Mesodermal cell (in vitro differentiated cells): ENCODE measurements at regions not wholly inside any gene's neighbourhood (a gene's known extent, or its start where the extent isn't known, plus 50 kb on each side); places are given as distances from the start of the nearest gene placed in this dataset.
A peak's percentile ranks its signal among the peaks of the same experiment; 100 is the strongest.

Experiments used
- H3K27ac ChIP-seq: 2 replicates; pipeline ENCODE4 v1.7.0; 2013; ENCODE audit warnings: mild to moderate bottlenecking, low read depth, low read length, moderate library complexity; ENCODE audit not compliant: severe bottlenecking
- H3K36me3 ChIP-seq: 2 replicates; pipeline ENCODE4 v1.7.1; 2013; ENCODE audit warnings: mild to moderate bottlenecking, low read length, moderate library complexity; ENCODE audit not compliant: control insufficient read depth, insufficient read depth
- H3K4me1 ChIP-seq: one replicate; pipeline ENCODE4 v1.7.1; 2013; ENCODE audit warnings: mild to moderate bottlenecking, low read length; ENCODE audit not compliant: insufficient read depth, control insufficient read depth, poor library complexity, severe bottlenecking
- H3K4me3 ChIP-seq: 2 replicates; pipeline ENCODE4 v1.7.0; 2013; ENCODE audit warnings: low read length, control low read depth, mild to moderate bottlenecking; ENCODE audit not compliant: insufficient read depth, poor library complexity, severe bottlenecking; ENCODE audit errors: extremely low read depth
- H3K9me3 ChIP-seq: 2 replicates; pipeline ENCODE4 v1.7.1; 2013; ENCODE audit warnings: mild to moderate bottlenecking, low read length, moderate library complexity; ENCODE audit not compliant: control insufficient read depth
- WGBS, 2 experiments: methylation state at CpG; one replicate each; pipeline ENCODE4 v1.1.5; 2013; ENCODE audit warnings: missing lambda C conversion rate in 2 of 2; ENCODE audit not compliant: insufficient coverage in 2 of 2; 5-methylcytosine and 5-hydroxymethylcytosine counted together

GRCh38 chr1:147080006-147080661 is 92.1 kb downstream of the PRKAB2 start:
- WGBS, 2 experiments = 16 to 24% methylated on average over 30 to 32 of the region's 35 CpGs
- peak overlapping the region; percentile 24 for H3K4me3 ChIP-seq
- H3K9me3 ChIP-seq = peaks cover 9% of the 10 kb centered on the region
- no peaks in the 10 kb centered on the region for H3K36me3 ChIP-seq
- no peak overlapping the region for H3K27ac ChIP-seq
- H3K4me1 ChIP-seq = peaks cover 19% of the 10 kb centered on the region

GRCh38 chr1:147079400-147080005 is 92.8 kb downstream of the PRKAB2 start:
- peaks cover 19% of the 10 kb centered on the region for H3K4me1 ChIP-seq
- no peak overlapping the region for H3K27ac ChIP-seq
- H3K9me3 ChIP-seq = peaks cover 9% of the 10 kb centered on the region
- peak overlapping the region; percentile 24 for H3K4me3 ChIP-seq
- H3K36me3 ChIP-seq = no peaks in the 10 kb centered on the region
- 11 to 18% methylated on average over 27 to 37 of the region's 45 CpGs for WGBS, 2 experiments

- Histone ChIP-seq H3K4me1 (peaks cover 18% of the 10 kb centered on the region), H3K9me3 (peaks cover 9% of the 10 kb centered on the region), H3K27ac (no peak overlapping the region), H3K4me3 (no peak overlapping the region), H3K36me3 (no peaks in the 10 kb centered on the region)
- 13 to 23% methylated on average over 47 to 52 of the region's 52 CpGs for WGBS, 2 experiments
These were observed 93.5 kb downstream of the PRKAB2 start for GRCh38 chr1:147078606-147079399.

GRCh38 chr1:147077936-147078605 is 94.2 kb downstream of the PRKAB2 start:
- Histone ChIP-seq H3K27ac (no peak overlapping the region), H3K9me3 (peaks cover 9% of the 10 kb centered on the region), H3K4me3 (no peak overlapping the region), H3K4me1 (peaks cover 16% of the 10 kb centered on the region), H3K36me3 (no peaks in the 10 kb centered on the region)
- 37 to 41% methylated on average over 31 to 36 of the region's 37 CpGs for WGBS, 2 experiments

- H3K4me3 ChIP-seq = no peak overlapping the region
- WGBS, 2 experiments = 78 to 83% methylated on average over 15 to 19 of the region's 20 CpGs
- no peaks in the 10 kb centered on the region for H3K36me3 ChIP-seq
- H3K27ac ChIP-seq = no peak overlapping the region
- H3K9me3 ChIP-seq = peaks cover 9% of the 10 kb centered on the region
- peaks cover 16% of the 10 kb centered on the region for H3K4me1 ChIP-seq
These were observed 94.7 kb downstream of the PRKAB2 start for GRCh38 chr1:147077523-147077922.

- H3K27ac ChIP-seq = no peak overlapping the region
- peaks cover 9% of the 10 kb centered on the region for H3K9me3 ChIP-seq
- peaks cover 16% of the 10 kb centered on the region for H3K4me1 ChIP-seq
- H3K36me3 ChIP-seq = no peaks in the 10 kb centered on the region
- H3K4me3 ChIP-seq = no peak overlapping the region
- WGBS, 2 experiments = 93 to 94% methylated on average over 14 to 19 of the region's 28 CpGs
These were observed 95.2 kb downstream of the PRKAB2 start for GRCh38 chr1:147077081-147077480.

GRCh38 chr1:147076442-147076841 is 95.8 kb downstream of the PRKAB2 start:
- peaks cover 9% of the 10 kb centered on the region for H3K9me3 ChIP-seq
- H3K4me3 ChIP-seq = no peak overlapping the region
- WGBS, 2 experiments = 91 to 93% methylated on average over 4 to 5 of the region's 7 CpGs
- H3K27ac ChIP-seq = no peak overlapping the region
- H3K4me1 ChIP-seq = peaks cover 16% of the 10 kb centered on the region
- no peaks in the 10 kb centered on the region for H3K36me3 ChIP-seq

GRCh38 chr1:147072482-147073432 is 99.5 kb downstream of the PRKAB2 start:
- WGBS, 2 experiments = 23 to 26% methylated on average over 44 to 45 of the region's 58 CpGs
- peak overlapping the region; percentile 24 for H3K4me3 ChIP-seq
- H3K27ac ChIP-seq = no peak overlapping the region

GRCh38 chr1:147071142-147071541 is 101.1 kb downstream of the PRKAB2 start:
- Histone ChIP-seq H3K4me3 (no peak overlapping the region), H3K4me1 (no peaks in the 10 kb centered on the region), H3K27ac (no peak overlapping the region), H3K9me3 (no peaks in the 10 kb centered on the region), H3K36me3 (no peaks in the 10 kb centered on the region)
- 79 to 100% methylated on average over 1 of the region's 1 CpG for WGBS, 2 experiments

More at GRCh38 chr1:147072482-147073432, 99.5 kb downstream of the PRKAB2 start:
- Histone ChIP-seq H3K4me1 (no peaks in the 10 kb centered on the region), H3K9me3 (peaks cover 9% of the 10 kb centered on the region), H3K36me3 (no peaks in the 10 kb centered on the region)

- Histone ChIP-seq H3K9me3 (no peaks in the 10 kb centered on the region), H3K4me3 (no peak overlapping the region), H3K4me1 (no peaks in the 10 kb centered on the region), H3K36me3 (no peaks in the 10 kb centered on the region), H3K27ac (no peak overlapping the region)
- no CpG with 5 or more reads among the region's 2 CpGs for WGBS, 2 experiments
These were observed 109.3 kb downstream of the PRKAB2 start for GRCh38 chr1:147062956-147063355.
